ENCODE measurements at regions not wholly inside any gene's neighbourhood (a gene's known extent, or its start where the extent isn't known, plus 50 kb on each side); places are given as distances from the start of the nearest gene placed in this dataset.
"Not testable (repeated sequence)": the region's sequence is repeated elsewhere in the genome, so short reads cannot be mapped to it uniquely, and the experiment has no call there.

DNA sequence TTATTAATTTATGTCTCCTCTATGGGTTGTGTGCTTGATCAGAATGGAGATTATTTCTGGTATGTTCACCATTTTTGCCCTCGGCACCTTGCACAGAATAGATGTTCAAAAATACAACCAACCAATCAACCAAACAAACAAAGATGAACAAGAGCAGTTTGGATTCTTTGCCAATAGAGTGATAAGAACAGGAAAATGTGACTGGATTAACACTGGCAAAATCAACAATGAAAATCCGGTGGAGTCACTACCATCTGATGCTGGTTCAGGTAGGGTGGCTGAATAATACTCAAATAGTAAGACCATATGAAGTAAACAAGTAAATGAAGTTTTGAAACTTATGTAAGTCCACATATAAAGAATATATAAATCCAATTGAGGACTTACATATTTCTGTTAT is 685.0 kb upstream of the EPHA5 start:
- DNase-seq = no peak

DNA sequence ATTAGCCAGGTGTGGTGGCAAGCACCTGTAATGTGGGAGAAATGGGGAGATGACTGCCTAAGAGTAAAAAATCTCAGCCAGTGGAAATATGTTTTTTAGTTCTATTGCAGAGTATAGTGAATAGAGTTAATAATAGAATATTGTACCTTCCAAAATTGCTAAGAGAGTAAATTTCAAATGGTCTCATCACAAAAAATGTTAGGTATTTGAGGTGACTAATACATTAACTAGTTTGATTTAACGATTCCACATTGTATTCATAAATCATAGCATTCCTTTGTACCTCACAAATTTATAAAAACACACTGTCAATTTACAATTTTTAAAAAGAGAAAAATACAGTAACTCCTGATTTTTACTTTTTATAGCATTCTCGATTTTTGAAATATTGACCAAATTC is 681.5 kb upstream of the EPHA5 start:
- DNase-seq = no peak

DNA sequence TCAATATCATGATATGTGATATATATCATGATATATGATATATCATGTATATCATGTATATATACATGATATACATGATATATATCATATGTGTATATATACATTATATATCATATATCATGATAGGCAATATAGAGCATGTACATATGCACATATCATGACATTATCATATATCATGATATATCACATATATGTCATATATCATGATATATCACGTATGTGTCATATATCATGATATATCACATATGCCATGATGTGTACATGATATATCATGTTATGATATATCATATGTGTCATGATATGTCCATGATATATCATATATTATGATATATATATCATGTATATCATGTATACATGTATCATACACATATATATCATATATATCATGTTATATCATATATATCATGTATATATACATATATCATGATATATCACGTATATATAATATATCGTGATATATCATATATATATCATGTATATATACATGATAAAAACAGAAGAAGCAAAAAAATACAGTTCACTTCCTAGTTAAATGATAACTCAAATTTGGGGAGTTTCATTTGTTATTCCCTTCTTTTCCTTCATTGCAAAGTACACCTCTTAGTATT is 670.1 kb upstream of the EPHA5 start:
- DNase-seq = no peak

DNA sequence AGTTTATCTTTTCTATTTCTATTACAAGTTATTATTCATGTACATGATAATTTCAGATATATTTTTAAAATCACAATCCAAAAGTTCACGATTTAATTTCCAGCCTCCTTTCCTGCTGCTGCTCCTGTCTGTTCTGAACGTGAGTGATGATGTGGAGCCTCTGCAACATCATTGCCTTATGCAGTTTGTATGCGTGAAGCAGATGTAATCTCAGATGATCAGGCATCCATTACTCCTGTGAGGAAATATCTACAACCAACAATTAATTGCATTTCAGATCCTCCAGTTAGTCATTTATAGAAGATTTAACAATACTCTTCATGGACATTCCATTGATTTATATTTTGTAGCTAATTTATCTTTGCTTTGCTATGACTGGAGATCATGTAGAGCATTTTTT is 668.7 kb upstream of the EPHA5 start:
- DNase-seq = no peak

DNA sequence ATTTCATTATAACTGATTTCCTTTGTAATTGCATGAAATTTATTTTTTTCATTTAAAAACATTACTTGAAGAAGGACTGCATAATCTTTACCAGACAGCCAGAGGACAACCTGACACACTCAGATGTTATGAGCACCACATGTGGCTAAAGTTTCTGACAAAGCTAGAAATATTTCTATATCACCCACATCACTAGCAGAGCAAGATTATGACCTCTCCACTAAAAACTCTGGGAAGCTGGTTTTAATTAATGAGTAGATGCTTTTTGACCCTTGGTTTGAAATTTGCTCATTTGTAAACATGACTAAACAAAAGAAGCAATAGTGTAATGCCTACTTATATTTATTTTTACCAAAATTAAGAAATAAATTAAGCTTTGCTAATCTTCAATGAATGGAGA is 661.5 kb upstream of the EPHA5 start:
- no peak for DNase-seq

DNA sequence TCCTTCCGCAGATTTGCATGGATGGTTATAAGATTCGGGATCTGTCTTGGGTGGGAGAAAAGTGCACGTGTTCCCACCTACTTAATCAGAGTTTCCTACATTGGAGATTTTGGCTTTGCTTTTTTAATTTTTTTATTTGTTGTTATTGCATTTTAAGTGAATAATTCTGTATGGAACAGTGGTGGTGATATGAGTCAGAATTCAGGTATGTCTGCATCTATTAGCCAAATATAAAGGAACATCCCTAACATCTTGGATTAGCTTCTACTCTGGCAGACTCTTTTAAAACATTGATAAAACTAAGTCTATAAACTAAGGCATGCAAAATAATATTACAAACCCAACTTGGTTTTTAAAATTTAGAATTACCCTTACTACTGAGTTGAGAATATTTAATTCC is 659.8 kb upstream of the EPHA5 start:
- no peak for DNase-seq

DNA sequence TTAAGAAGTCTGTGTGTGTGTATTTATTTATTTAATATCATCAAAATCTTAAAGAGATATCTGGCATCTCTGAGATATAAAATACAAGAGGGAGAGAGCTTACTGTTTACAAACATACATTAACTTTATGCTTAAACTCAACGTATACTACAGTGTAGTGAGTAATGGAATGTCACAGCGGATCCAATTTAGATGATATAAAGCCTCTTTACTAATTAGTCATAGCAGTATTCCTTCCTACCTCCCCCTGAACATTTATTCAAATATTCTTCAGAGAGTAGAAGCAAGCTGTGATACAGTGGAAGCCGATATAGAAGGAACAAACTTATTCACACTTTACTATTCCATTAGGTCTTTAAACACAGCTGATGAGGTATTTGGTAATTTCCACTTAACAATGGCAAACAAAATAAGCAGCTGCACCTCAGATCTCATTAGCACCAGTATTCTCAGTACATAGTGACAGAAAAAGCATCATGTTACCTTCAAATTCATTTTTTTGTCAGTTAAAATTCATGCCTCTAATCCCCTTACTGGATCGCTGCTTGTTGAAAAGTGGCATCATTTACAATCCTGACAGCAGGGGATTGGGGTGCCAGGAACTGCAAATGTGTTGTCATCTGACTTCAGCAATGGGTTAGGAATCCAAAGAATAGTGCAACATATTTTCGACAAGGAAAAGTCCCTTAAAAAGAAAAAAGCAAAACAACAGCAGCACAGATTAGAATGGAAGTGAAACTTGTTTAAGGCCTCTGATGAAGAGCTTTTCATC is 658.7 kb upstream of the EPHA5 start:
- no peak for DNase-seq

DNA sequence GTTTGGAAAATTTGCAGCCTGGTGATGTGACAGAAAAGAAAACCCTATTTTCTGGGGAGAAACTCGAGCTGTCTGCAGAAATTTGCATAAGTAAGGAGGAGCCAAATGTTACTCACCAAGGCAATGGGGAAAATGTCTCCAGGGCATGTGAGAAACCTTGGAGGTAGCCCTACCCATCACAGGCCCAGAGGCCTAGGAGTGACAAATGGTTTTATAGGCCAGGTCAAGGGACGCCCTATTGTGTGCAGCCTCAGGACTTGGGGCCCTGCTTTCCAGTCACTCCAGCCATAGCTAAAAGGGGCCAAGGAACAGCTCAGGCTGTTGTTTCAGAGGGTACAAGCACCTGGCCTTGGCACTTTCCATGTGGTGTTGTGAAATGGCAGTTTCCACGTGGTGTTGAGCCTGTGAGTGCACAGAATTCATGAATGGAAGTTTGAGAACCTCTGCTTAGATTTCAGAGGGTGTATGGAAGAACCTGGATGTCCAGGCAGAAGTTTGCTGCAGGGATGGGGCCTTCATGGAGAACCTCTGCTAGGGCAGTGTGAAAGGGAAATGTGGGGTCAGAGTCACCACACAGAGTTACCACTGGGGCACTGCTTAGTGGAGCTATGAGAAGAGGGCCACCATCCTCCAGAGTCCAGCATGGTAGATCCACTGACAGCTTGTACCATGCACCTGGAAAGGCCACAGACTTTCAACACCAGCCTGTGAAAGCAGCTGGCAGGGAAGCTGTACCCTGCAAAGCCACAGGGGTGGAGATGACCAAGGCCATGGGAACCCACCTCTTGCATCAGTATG is 637.6 kb upstream of the EPHA5 start:
- DNase-seq = no peak

DNA sequence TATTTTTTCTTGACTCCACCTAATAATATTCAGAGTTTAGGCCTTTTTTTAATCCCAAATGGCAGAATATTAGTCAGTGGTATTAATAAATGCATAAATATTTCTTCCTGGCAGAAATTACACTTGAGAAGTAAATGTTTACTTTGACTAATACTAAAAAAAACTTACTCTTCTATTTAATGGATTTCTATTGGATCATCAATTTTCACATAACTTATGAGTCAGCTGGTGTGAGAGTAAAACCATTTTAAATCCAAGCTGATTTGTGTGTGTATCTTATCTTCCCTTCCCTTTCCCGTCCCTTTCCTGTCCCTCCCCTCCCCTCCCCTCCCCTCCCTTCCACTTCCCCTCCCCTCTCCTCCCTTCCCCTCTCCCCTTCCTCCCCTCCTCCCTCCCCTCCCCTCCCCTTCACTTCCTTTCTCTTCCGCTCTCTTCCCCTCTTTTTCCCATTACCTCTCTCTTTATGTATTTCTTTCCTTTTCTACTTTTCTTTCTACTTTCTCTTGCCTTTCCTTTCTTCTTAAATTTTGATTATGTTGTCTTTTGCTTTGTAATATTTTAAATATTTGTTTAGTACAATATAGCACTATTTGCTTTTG is 630.1 kb upstream of the EPHA5 start:
- no peak for DNase-seq

DNA sequence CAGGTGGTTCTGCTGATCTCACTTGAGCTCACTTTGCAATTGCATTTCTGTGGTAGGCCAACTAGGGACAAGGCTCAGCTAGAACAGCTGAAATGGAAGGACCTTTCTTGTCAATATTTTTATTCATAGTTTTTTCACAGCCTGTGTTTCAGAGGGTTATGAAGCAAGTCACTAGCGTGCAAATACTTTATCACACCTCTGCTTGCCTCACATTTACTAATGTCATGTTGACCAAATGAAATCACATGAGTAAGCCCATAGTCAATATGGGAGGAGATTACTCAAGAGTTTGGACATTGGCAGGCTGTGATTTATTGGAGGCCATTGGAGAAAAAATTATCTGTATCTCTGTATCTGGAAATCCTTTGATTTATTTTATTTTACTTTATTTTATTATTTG is 628.3 kb upstream of the EPHA5 start:
- DNase-seq = no peak

DNA sequence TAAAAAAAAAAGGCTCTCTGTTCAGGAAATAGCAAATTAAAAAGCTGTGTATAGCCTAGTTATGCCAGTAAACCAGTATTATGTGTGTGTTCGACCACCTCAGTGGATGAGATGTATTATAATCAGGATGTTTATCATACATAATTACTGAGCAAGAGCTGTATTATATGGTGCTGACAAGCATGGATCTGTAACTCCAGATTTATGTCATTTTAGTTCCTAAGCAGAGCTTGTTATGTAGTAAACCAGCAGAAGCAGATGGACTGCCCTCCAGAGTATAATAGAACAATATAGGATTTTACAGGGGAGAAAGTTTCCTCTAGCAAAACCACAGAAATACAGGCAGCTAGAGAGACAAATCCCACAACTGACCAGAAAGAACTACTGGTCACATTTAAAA is 627.4 kb upstream of the EPHA5 start:
- no peak for DNase-seq

DNA sequence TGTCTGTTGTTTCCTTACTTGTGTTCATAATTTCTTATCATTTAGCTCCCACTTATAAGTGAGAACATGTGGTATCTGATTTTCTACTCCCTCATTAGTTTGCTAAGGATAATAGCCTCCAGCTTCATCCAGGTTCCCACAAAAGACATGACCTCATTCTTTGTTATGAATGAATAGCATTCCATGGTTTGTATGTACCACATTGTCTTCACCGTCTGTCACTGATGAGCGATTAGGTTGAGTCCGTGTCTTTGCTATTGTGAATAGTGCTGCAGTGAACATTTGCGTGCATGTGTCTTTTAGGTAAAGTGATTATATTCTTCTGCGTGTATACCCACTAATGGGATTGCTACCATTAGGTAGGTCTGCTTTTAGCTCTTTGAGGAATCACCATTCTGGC is 624.3 kb upstream of the EPHA5 start:
- DNase-seq = no peak

DNA sequence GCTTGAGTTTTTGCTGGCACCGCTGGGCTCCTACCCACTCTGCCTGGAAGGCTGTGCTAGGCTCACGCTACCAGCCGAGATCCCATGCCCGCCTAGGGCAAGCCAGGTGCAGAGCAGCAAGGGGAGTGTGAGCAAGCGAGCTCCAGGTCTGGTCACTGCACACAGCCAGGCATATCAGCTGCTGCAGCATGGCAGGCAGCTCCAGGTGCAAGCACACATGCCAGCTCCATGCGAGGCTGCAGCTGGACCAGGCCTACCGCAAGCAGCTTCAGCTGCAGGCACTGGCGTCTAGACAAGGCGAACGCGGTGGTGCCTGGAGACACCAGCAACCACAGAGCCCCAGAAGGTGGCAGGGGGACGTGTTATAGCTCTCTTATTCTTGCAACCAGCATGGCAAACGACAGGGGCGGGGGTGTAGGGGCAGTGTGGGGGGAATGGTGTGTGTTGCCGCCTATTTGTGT is 614.7 kb upstream of the EPHA5 start:
- DNase-seq = no peak

DNA sequence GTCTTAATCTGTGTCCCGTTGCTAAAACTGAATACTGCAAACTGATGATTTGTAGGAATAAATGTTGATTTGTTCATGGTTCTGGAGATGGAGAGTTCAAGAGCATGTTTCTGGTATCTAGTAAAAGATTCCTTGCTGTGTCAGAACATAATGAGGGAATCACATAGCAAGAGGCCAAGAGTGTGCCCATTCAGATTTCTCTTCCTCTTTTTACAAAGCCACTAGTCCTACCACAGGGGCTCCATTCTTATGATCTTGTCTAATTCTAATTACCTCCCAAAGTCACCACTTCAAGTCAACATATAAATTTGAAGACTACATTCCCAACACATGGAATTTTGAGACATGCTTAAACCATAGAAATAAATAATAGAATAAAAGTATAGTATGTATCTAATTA is 608.8 kb upstream of the EPHA5 start:
- no peak for DNase-seq

DNA sequence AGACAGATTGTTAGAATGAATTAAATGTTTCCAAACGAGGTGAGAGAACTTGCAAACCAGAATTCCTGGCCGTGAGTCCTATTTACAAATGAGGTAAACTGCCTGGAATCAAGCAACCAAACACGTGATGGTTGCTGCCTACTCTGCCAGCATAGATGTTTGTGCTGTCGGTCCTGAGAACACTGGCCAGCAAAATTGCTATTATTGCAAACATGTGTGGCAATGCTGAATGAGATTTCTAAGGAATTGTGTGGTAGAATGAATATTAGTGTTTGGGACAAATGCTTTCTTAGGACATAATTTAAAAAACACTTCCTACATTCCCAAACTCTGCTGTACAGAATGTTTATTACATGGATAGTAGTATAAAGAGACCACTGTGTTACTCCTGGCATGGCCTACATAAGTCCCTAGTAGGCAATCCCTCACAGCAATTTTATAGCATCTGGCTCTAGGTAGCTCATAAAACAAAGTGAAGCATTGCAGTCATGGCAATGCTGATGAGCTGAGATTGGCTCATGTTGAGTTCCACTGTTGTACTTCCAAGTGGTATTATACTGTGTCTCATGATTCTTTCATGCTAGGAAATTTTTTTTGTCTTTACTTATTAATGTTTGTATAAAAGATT is 605.2 kb upstream of the EPHA5 start:
- DNase-seq = no peak

DNA sequence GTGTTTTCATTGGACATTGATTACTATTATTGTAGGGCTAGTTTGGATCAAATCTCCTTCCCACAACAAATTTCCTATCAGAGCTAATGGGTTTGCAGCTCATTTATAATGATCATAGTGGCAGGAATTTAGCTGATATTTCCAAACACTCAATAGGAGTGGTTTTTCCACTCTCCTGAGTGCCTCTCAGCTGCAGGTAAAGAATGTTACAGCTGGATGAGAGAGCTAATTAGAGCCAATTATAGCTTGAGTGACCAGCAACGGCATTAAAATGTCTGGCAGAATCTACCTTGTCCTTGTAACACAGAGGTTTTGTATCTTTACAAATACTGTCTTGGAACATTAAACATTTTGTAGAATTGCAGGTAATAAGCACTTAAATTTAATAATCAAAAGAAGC is 602.8 kb upstream of the EPHA5 start:
- no peak for DNase-seq

DNA sequence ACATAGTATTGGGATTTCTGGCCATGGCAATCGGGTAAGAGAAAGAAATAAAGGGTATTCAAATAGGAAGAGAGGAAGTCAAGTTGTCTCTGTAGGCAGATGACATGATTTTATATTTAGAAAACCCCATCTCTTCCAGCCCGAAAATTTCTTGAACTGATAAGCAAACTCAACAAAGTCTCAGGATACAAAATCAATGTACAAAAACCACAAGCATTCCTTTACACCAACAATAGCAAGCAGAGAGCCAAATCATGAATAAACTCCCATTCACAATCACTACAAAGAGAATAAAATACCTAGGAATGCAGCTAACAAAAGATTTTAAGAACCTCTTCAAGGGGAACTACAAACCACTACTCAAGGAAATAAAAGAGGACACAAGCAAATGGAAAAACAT is 600.1 kb upstream of the EPHA5 start:
- DNase-seq = not testable (repeated sequence)

DNA sequence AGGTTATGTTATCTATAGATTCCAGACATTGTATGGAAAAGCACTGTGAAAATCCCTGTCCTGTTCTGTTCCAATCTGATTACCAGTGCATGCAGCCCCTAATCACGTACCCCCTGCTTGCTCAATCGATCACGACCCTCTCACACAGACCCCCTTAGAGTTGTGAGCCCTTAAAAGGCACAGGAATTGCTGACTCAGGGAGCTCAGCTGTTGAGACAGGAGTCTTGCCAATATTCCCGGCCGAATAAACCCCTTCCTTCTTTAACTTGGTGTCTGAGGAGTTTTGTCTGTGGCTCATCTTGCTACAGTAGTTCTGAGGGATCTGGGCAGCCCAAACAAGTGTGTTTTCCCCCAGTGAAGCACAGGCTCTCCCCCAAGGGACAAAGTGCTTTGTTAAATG is 596.3 kb upstream of the EPHA5 start:
- DNase-seq = not testable (repeated sequence)

DNA sequence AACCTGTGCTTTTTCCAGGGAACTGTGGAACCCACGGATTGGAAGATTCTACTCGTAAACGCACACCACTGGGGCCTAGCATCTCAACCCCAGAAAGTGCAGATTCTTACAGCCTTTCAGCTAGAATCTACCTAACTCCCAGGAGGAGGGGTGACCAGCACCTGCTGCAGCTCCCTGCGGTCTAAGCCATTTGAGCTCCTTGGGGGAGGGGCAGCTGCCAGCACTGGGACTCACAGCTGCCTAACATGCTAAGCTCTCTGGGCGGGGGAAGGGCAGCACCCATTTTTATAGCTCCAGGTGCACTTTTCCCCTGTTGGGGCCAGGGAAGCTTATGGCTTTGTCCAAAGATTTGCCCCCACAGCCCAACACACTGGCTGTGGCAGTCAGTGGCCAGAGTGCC is 595.7 kb upstream of the EPHA5 start:
- DNase-seq = no peak

DNA sequence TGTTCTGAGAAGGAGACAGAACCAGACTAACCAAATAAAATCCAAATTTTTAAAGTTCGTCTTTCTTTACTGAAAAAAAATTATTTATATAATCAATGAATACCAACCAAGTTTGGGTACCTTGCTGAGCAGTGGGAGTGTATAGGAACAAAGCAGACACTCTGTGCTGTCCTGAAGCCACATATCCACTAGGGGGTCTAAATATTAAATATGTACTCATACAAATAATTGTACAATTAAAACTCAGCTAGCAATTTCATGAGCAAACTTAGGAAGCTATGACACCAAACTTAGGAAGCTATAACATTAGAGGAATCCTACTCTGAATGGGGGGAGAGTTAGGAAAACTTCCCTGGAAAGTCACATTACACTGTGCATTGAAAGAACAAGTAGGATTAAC is 582.0 kb upstream of the EPHA5 start:
- DNase-seq = no peak

DNA sequence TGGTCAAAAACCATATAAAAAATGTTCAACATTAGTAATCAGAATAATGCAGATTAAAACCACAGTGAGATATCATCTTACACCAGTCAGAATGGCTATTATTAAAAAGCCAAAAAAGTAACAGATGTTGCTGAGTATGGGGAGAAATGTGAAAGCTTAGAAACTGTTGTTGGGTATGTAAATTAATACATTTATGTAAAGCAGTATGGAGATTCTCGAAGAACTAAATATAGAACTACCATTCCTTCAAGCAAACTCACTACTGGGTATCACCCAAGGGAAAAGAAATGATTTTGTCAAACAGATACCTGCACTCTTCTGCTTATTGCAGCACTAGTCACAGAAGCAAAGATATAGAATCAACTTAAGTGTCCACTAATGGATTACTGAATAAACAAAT is 576.4 kb upstream of the EPHA5 start:
- no peak for DNase-seq

DNA sequence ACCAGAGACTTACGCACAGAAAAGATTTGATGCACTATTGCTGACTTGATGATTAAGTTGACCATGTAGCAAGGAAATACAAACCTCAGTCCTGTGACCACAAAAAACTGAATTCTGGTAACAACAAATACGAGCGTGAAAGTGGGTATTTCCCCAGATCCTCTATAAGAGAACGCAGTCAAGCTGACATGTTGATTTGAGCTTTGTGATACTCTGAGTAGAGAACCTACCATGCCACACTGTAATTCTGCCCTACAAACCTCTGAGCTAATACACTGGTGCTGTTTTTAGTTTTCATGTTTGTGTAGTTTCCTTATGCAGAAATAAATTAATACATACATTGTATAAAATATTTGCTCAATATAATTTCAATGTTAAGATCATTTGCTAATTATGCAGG is 565.6 kb upstream of the EPHA5 start:
- DNase-seq = no peak

DNA sequence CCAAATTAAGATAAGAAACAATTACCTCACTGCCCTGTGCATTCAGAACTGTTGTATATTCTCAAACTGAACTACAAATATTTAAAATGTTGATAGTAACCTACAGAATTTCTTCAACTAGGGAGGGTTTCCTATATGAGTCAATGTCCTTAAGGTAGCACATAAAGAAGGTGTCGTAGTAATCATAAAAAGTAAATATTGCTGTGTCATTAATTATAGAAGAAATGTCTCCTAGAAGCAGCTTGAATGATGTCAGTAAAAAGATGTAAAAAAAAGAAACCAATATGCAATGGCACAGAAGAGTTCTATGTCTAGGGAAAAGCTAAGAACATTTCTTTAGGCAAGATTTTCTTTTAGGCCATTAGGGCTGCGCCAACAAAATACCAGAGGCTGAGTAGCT is 559.6 kb upstream of the EPHA5 start:
- DNase-seq = no peak
